ENCODE measurements at regions not wholly inside any gene's neighbourhood (a gene's known extent, or its start where the extent isn't known, plus 50 kb on each side); places are given as distances from the start of the nearest gene placed in this dataset.

GRCh38 chr2:4670331-4670730 is 967.0 kb downstream of the DCDC2C start:
- DNase-seq = no peak
- 93 to 95% methylated on average over 2 of the region's 2 CpGs for WGBS, 2 donors
- Histone ChIP-seq H3K27ac (no peak overlapping the region), H3K4me3 (replicated peaks in 1 of 3) (no peak overlapping the region), H3K27me3 (no peaks in the 10 kb centered on the region), H3K4me1 (no peaks in the 10 kb centered on the region), H3K36me3 (no peaks in the 10 kb centered on the region), H3K9me3 (no peaks in the 10 kb centered on the region)
- intact Hi-C loops (cut with DNase I) = no loop called here
- TF ChIP-seq POLR2A (IDR thresholded peaks at IDR 0.05) = no peak
- TF ChIP-seq CTCF (IDR thresholded peaks at IDR 0.05) = no peak

GRCh38 chr2:4673025-4673489 is 969.7 kb downstream of the DCDC2C start:
- H3K9me3 ChIP-seq = no peaks in the 10 kb centered on the region
- no peak for DNase-seq
- no peak overlapping the region for H3K4me3 ChIP-seq (replicated peaks in 1 of 3)
- no peaks in the 10 kb centered on the region for H3K27me3 ChIP-seq
- no peak for TF ChIP-seq CTCF (IDR thresholded peaks at IDR 0.05)
- TF ChIP-seq POLR2A (IDR thresholded peaks at IDR 0.05) = no peak
- H3K36me3 ChIP-seq = no peaks in the 10 kb centered on the region
- no peaks in the 10 kb centered on the region for H3K4me1 ChIP-seq
- WGBS, 2 donors = 91 to 93% methylated on average over 13 of the region's 13 CpGs
- no peak overlapping the region for H3K27ac ChIP-seq
- intact Hi-C loops (cut with DNase I) = no loop called here

GRCh38 chr2:4674007-4674406 is 970.6 kb downstream of the DCDC2C start:
- H3K4me3 ChIP-seq (replicated peaks in 1 of 3) = no peak overlapping the region
- WGBS, 2 donors = 90 to 93% methylated on average over 2 to 3 of the region's 6 CpGs

GRCh38 chr2:4675295-4675694 is 971.9 kb downstream of the DCDC2C start:
- H3K27ac ChIP-seq = no peak overlapping the region
- 77 to 100% methylated on average over 5 of the region's 7 CpGs for WGBS, 2 donors
- no peaks in the 10 kb centered on the region for H3K36me3 ChIP-seq
- DNase-seq = peak; percentile 57 to 65
- H3K4me3 ChIP-seq (replicated peaks in 1 of 3) = no peak overlapping the region
- H3K9me3 ChIP-seq = no peaks in the 10 kb centered on the region
- H3K4me1 ChIP-seq = no peaks in the 10 kb centered on the region
- intact Hi-C loops (cut with DNase I) = no loop called here
- no peaks in the 10 kb centered on the region for H3K27me3 ChIP-seq
- no peak for TF ChIP-seq POLR2A (IDR thresholded peaks at IDR 0.05)

More at GRCh38 chr2:4674007-4674406, 970.6 kb downstream of the DCDC2C start:
- no peak for TF ChIP-seq POLR2A (IDR thresholded peaks at IDR 0.05)
- TF ChIP-seq CTCF (IDR thresholded peaks at IDR 0.05) = no peak
- H3K36me3 ChIP-seq = no peaks in the 10 kb centered on the region
- H3K27me3 ChIP-seq = no peaks in the 10 kb centered on the region
- H3K27ac ChIP-seq = no peak overlapping the region
- intact Hi-C loops (cut with DNase I) = no loop called here
- no peak for DNase-seq
- H3K4me1 ChIP-seq = no peaks in the 10 kb centered on the region
- no peaks in the 10 kb centered on the region for H3K9me3 ChIP-seq

GRCh38 chr2:4678927-4679326 is 975.6 kb downstream of the DCDC2C start:
- Histone ChIP-seq H3K4me1 (peaks cover 0 to 5% of the 10 kb centered on the region in 2 donors), H3K36me3 (no peaks in the 10 kb centered on the region), H3K27ac (no peak overlapping the region), H3K27me3 (no peaks in the 10 kb centered on the region), H3K4me3 (replicated peaks in 1 of 3) (no peak overlapping the region), H3K9me3 (no peaks in the 10 kb centered on the region)
- TF ChIP-seq POLR2A (IDR thresholded peaks at IDR 0.05) (no peak), CTCF (IDR thresholded peaks at IDR 0.05) (no peak)
- intact Hi-C loops (cut with DNase I) = no loop called here
- no peak for DNase-seq
- WGBS, 2 donors = 86 to 88% methylated on average over 4 of the region's 4 CpGs

GRCh38 chr2:4679391-4679790 is 976.0 kb downstream of the DCDC2C start:
- TF ChIP-seq CTCF (IDR thresholded peaks at IDR 0.05) = no peak
- no peak for DNase-seq
- Histone ChIP-seq H3K36me3 (no peaks in the 10 kb centered on the region), H3K27ac (no peak overlapping the region), H3K9me3 (no peaks in the 10 kb centered on the region), H3K4me3 (replicated peaks in 1 of 3) (no peak overlapping the region), H3K4me1 (peaks cover 0 to 5% of the 10 kb centered on the region in 2 donors), H3K27me3 (no peaks in the 10 kb centered on the region)
- intact Hi-C loops (cut with DNase I) = no loop called here
- WGBS, 2 donors = 93 to 97% methylated on average over 5 of the region's 5 CpGs

Data from thyroid gland (tissue), 4 donors.